ENCODE measurements at regions not wholly inside any gene's neighbourhood (a gene's known extent, or its start where the extent isn't known, plus 50 kb on each side); places are given as distances from the start of the nearest gene placed in this dataset.
A peak's percentile ranks its signal among the peaks of the same experiment; 100 is the strongest.

DNA sequence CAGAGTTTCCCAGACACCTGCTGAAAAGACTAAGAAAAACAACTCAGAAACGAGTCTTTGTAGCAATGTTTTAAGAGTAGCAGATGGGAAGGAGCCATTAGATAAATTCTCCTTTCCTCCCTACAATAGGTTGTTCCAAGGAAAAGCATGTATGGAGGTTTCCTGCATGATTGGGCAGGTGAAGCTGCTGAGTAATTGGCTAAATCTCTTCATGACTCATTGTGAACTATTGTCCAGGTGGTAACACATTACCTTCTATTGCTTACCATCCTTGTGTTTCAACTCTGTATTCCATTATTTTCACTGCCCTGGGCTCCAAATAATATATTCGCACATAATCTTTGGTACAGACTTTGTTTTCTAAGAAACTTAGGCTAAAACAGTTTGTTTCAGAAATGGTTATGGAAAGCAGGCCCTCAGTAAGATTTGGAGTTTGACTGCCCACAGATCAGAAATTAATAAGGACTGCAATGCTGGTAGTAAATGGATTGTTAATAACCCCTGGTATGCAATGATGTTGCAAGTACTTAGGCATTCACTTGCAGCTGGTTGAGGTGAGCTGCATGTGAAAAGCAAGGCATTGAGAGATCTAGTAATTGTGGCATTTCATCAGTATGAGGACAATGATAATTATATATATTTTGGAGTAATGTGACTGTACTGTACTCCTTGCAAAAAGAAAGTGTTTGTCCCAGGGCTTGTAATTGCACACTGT lies 281.4 kb upstream of the VLDLR start:
- no peak overlapping the region for H3K4me3 ChIP-seq (ENCODE audit: low read length)
- no peak for TF ChIP-seq CTCF (conservative IDR thresholded peaks at IDR 0.05; ENCODE audit: low read depth, low read length)

DNA sequence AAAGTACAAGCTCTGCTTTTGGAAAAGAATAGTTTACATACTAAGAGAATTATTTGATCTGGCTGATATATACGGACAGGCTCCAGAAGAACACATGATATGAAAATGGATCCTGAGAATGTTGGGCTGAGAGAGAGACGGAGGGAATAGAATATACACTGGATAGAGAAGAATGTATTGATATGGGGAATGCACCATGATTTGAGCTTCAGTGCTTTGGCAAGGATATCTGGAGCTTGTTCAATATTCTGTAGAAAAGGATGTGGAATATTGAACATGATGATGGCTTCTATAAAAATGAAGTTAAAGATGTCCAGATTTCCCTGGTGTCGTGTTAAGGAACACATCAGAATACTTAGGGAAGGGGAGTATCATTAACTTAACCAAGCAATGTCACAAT lies 280.5 kb upstream of the VLDLR start:
- H3K4me3 ChIP-seq (ENCODE audit: low read length) = no peak overlapping the region
- no peak for TF ChIP-seq CTCF (conservative IDR thresholded peaks at IDR 0.05; ENCODE audit: low read depth, low read length)
- no peak for DNase-seq (ENCODE audit: low read depth)

More for the DNA sequence above, 281.4 kb upstream of the VLDLR start:
- peak; percentile 23 for DNase-seq (ENCODE audit: low read depth)

DNA sequence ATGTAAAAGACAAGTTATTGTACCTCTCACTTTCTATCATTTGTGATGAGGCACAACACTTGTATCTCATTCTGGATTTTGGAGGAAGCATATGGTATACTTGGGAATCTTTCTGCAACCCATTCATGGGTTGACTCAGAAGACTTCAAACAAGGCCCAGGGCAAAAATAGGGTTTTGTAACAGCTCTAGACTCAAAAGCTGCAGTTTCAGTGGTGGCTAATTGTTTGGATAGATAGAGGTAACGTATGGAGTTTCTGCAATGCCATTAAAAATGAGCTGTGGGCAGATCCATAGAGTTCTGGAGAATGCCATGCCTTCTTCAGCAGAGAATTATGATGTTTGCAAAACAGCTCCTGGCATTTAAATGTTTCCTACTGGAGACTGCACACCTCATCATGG lies 279.6 kb upstream of the VLDLR start:
- no peak overlapping the region for H3K4me3 ChIP-seq (ENCODE audit: low read length)
- no peak for TF ChIP-seq CTCF (conservative IDR thresholded peaks at IDR 0.05; ENCODE audit: low read depth, low read length)
- no peak for DNase-seq (ENCODE audit: low read depth)

- TF ChIP-seq CTCF (conservative IDR thresholded peaks at IDR 0.05; ENCODE audit: low read depth, low read length) = no peak
- DNase-seq (ENCODE audit: low read depth) = no peak
- no peak overlapping the region for H3K4me3 ChIP-seq (ENCODE audit: low read length)
Measured at GRCh38 chr9:2343756-2344155, 277.8 kb upstream of the VLDLR start.

GRCh38 chr9:2344436-2344835 lies 277.2 kb upstream of the VLDLR start:
- TF ChIP-seq CTCF (conservative IDR thresholded peaks at IDR 0.05; ENCODE audit: low read depth, low read length) = no peak
- H3K4me3 ChIP-seq (ENCODE audit: low read length) = no peak overlapping the region
- no peak for DNase-seq (ENCODE audit: low read depth)

DNA sequence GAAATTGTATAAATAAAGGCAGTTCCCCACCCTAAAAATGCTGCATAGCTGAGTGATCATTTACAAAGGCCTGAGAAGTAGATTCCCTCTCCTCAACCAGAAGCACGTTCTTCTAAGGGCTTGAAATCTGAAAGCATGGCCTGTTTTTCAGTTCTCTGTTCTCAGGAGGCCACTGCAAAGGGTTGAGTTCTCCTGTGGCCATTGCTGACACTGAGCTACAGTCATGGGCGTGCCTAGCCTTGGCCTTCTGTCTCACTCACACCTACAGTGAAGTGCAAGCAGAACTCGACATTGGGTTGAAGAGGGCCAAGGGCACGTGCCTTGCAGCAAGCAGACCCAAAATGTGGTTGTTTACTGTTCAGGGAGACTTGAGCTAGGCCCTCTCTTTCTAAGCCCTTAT lies 276.6 kb upstream of the VLDLR start:
- no peak for DNase-seq (ENCODE audit: low read depth)
- H3K4me3 ChIP-seq (ENCODE audit: low read length) = no peak overlapping the region

More for the DNA sequence above, 276.6 kb upstream of the VLDLR start:
- TF ChIP-seq CTCF (conservative IDR thresholded peaks at IDR 0.05; ENCODE audit: low read depth, low read length) = no peak
